SK-N-MC (cell line): ENCODE measurements at regions not wholly inside any gene's neighbourhood (a gene's known extent, or its start where the extent isn't known, plus 50 kb on each side); places are given as distances from the start of the nearest gene placed in this dataset.

Experiments used
- EZH2 ChIP-seq: fragments of 200-600 bp; sonication (generic); IDR thresholded peaks from one replicate; pipeline ENCODE4 v1.6.1; 2017; ENCODE audit warnings: antibody characterized with exemption
- POLR2AphosphoS5 ChIP-seq: IDR thresholded peaks from 2 replicates; pipeline ENCODE4 v1.6.1; 2012; ENCODE audit warnings: mild to moderate bottlenecking, low read depth, low read length, borderline replicate concordance

DNA sequence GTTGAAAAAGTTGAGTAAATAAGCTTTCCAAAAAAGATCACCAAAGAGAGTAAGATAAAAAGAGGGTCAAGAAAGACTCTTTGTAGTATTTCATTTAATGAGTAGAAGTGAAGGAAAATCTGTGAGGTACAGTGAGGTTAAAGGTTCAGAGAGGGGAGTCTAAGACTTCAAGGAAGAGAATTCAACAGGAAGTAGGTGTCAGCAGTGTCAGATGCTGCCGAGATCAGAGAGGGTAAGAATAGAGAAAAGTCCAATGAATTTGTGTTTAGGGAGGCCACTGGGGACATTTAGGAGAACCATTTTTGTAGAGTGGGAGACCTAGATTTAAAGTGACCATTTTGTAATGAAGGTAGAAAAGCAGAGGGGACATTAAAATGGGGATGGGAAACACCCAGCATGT is 71.6 kb upstream of the KRAS start:
- TF ChIP-seq POLR2AphosphoS5 (no peak), EZH2 (no peak)
